Middle frontal gyrus (tissue), 1 donor: ENCODE measurements at regions not wholly inside any gene's neighbourhood (a gene's known extent, or its start where the extent isn't known, plus 50 kb on each side); places are given as distances from the start of the nearest gene placed in this dataset.

ENCODE experiments used
- DNase-seq: peaks from one replicate; pipeline ENCODE4 v3.0.0-alpha.2; 2015; ENCODE audit warnings: low spot score; ENCODE audit errors: extremely low spot score

DNA sequence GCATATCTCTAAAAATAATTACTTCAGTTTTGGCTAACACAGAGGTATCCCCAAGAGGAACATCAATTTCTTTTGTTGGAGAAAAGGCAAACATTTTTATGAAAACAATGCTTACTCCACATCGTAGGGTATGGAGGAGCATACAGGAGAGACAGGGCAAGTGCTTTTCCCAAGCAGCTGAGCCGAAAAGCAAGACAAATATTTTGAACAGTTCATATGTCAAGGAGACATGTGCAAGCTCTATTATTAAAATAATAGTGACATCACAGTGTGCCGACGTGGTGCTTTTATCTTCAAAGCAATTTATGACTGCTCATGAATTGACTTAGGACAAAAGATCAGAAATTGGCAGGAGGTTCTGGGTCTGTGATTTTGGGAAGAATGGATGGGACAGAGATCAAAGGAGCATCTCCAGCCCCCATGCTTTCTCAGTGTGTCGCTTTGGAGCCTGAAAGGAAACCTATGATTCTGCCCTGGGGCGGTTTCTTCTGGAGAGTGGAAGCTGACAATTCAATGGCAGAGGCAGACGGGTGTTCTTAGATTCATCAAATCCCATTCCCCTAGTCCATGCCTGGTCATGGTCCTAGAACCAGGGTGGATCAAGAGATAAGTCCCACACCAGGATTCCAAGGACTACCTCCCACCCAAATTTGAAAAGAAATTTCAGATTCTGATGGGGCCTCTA lies 97.1 kb downstream of the JCAD start:
- DNase-seq: no peak

DNA sequence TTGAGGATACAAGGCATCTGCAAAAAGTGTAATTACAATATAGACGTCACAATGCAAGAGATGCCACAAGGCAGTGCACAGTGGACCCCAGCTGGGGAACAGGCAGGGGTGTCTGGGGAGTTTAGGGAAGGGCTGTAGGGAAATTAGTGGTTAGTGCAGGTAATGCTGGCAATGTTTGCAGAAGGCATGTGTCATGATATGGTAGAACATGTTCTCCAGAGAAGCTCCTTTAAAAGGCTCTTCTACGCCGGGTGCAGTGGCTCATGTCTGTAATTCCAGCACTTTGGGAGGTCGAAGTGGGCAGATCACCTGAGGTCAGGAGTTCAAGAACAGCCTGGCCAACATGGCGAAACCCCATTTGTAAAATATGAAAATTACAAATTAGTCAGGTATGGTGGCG lies 98.0 kb downstream of the JCAD start:
- no peak for DNase-seq

DNA sequence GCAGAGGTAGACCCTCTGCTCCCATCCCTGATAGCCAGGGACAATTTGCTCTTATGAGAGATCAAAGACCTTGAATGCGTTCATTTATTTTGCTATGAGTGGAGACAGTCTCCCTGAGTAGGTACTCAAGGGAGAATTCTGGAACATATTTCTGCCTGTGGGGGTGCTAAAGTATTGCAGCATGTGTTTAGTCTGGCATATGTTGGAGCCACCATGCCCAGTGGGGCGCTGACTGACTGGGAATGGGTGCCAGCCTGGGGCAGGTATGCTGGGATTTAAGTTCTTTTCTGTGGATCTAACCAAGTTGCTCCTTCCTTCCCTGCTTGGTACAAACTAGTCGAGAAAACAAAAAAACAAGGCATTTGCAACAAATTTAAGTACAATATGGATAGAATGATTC lies 99.1 kb downstream of the JCAD start:
- no peak for DNase-seq

DNA sequence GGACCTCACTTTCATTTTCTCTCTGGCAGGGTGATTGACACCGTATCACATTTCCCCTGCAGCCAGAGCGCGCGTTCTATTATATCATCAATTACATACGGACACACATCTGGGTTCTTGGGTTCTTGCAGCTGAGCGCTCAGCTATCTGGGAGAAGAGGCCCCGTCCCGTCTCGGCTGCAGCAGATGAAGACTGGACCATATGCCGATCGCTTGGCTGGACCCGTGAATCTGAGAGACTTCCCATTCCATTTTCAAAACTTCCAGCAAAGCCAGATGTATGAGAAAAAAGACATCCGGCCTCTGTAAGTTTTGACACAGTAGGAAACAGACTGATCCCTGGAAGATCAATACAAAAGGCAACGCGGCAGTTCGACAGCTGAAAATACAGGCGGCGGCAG lies 99.8 kb downstream of the JCAD start:
- no peak for DNase-seq

DNA sequence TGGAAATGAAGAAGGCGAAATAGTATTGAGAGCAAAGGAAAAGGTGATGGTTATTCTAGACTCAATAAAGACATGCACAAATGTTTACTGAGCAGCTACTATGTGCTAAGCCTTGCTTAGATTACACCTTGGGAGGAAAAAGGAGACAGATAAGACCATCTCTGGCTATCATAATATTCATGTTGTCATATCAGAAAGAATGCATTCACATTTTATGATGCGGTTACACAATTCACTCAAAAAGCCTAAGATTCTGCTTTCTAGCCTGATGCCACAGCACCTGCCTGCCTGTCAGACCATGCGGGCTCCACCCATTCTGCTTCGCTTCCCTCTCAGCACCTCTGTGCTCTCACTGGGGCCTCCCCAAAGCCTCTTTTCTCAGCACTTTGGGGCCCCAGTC lies 100.9 kb downstream of the JCAD start:
- no peak for DNase-seq

DNA sequence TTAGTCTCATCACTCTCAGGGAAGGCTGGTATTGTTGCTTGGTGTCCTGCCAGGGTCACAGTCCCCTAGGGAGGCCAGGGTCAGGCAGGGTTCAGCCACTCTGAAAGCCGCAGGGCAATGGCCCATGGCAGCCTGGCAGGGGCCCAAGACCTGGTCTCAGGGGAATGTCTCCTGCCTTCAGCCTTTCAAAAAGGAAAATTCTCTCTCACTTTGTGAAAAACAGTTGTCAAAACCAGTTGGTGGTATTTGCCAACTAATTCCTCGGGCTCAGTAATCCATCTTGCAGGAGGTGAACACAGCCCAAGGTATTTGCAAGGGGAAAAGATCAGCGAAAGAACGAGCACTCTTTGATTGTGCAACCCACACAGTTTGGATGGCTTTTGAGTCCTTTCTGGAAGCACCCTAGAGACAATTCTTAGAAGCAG lies 101.5 kb downstream of the JCAD start:
- DNase-seq: no peak

DNA sequence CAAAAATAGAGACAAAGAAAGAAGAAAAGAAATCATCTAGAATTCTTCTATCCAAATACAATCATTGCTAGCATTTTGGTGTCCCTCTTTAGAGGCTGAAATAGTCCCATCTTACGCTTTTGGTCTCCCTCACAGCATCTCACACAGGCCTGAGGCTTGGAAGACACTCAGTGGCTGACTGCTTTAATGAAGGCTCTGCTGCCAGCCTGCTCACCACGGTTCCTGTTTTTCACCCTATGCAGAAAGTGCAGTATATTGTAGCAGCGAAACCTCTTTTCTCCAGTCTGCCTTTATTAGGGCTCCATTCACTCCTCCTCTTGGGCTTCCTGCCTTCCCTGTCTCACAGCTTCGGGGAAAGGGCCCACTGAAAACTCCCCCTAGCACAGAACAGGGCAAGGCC lies 102.2 kb downstream of the JCAD start:
- DNase-seq: no peak

DNA sequence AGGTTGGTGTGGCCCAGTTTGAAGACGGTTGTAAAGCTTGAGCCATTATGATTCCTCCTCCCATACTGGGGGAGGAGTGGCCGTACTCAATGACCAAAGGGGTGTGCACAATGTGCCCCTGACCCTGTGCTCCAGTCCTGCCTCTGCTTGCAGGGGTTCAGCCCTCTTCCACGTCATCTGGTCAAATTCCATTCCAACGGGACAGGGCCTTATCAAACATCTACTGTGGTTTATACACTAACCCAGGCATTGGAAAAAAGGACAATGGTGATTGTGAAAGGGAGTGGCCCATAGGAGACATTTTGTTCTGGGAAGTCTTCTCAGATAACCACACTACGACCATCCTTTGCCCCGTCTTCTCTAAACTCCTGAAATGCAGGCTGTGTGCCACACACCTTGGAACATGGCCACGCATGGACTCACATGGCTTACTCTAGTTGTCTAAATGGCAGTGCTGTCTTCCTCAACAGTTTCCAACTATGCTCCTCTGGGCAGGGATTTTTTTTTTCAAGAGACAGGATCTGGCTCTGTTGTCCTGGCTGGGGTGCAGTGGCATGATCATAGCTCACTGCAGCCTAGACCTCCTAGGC lies 103.0 kb downstream of the JCAD start:
- no peak for DNase-seq

DNA sequence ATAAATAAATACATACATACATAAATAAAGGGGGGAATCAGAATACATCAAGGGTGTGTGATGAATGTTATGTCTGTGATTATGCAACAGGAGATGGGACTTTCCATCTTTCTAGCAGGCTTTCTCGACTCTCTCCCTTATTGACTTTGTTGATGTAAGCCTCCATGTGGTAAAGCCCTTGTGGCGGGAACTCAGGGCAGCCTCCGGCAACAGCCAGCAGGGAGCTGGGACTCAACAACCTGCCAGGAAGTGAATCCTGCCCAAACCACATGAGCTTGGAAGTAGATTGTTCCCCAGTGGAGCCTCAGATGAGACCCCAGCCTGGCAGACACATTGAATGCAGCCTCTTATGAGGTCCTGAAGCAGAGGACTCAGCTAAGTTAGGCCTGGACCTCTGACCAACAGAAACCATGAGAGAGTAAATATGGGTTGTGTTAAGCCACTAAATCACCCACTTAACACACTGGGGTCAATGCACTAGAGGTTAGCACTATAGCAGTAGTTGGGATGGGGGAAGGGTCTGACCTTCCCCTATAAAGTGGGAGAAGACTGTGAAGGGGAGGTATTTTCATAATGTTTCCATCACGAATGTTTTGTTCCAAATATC lies 104.0 kb downstream of the JCAD start:
- no peak for DNase-seq

DNA sequence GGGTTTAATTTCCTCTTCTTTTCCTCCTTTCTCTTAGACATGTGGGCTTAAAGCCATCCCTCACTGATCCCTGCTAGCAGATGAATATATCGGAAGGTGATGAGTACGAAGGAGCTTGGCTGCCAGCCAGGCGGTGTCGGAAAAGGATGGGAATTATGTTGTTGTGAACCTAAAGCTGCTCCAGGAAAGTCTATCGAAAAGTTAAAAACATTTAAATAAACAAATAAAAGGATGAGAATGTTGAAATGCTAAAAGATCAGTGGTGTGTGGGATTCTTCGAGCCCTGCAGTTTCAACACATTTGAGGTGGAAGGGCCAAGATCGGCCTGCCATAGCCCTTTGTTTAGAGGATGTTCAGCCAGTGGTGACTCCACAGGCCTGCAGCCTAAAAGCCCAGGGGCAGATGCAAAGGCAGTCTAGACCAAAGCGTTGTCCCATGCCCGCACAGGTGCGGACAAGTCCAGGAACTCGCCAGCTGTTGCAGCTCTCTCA lies 107.9 kb downstream of the JCAD start:
- no peak for DNase-seq

DNA sequence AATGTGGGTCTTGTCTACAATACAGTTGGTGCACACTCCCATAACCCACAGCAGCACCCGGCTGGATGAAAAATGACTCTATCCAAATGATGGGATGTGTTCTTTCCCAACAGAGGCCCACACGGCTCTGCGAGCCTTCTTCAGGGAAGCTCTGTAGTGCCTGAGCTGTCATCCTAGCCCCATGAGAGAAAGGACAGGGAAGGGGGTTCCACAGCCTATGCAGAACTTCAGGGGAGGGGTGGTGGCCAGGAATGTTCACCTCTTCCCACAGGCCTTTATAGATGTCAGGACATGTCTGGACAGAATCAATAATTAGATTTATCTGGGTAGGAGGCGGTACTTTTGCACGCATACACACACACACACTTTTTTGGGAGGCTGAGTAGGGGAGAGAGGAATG lies 109.0 kb downstream of the JCAD start:
- DNase-seq: no peak

DNA sequence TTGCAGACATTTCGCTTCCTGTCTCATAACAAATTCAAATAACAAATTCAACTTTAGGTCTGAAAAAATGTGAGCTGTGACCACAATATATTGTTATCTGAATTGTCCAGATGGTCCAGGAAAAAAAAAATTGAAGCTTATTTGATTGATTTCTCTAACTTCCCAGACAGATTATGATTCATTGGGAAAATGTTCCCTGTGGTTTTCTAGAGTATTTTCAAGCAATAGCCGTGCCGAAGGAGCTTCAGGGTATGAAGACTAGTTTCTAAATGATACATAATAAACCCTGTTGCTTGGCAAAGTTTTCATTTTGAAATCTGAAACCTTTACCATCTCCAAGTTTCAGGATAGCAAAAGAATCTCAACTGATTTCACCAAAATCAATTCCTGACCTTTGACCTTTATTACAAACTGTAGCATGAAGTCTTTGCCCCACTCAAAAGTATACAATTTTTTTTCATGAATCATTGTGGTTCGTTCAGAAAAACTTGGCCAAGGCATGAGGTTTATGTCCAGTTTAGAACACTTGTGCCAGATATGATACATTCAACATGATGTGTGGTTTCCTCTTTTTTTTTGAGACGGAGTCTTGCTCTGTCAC lies 109.9 kb downstream of the JCAD start:
- no peak for DNase-seq

DNA sequence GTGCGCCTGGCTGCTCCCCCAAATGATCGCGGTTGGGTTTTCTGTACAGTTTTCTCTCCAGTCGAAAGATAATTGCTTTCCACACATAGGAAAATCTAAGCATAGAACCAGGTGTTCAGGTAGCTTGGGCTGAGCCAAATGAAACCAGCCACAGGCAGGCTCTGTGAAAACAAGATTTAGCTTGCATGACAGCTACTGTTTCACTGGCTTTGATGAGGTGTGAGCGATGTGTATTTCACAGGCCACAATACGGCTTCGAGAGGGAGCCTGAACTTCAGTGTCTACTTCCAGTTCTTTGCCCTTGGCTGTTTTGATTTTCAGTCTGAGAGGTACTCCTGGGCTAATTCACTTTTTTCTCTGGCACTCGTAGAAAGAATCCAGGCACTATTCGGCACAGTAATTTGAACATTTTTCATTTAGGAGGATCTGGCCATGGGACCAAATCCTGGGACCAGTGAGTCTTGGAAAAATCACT lies 110.5 kb downstream of the JCAD start:
- DNase-seq: no peak

DNA sequence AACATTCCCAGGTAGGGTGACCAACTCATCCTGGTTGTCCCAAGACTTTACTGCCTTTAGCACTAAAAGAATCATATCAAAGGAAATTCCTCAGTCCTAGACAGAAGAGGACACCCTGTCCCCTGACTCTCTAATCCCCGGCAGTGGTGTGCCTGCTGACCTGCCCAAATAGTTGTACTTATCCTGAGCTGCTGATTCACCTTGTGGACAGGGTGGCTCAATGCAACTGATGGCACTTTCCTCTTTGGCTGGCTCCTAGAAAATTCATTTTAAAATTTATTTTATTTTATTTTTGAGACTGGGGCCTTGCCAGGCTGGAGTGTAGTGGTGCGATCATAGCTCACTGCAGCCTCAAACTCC lies 111.7 kb downstream of the JCAD start:
- DNase-seq: no peak

DNA sequence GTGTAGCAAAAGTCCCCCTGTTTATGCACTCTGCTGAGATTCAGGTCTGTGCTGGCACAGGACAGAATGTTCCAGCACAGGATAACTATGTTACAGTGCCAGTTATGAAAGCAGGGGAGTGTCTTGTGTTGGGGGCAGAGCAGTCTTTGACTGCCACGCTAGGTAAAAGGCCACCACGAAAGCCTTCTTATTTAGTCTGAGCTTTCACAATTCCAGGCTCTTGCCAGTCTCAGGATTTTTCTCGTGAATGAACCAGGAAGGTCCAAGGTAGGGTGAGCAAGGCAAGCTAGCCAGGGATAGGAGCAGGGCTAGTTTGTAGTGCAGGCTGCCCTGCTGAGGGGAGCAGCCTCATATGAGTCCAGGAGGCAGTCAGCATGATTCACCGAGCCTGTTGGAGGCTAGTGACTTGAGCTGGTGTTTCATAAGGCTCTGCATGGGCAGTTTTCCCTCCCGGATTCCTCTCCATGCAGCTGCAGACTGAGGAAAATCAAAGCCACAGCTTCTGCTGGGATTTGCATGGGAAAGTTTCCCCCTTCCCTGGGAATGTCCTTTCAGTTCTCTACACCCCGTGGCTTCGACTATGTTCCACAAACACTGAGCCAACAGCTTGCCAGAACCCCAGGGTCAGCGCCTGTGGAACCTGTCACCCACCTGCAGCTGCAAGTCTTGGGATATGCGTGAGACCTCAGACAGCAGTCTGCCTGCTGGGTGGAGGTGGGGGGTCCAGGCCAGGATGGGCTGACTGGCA lies 112.3 kb downstream of the JCAD start:
- DNase-seq: no peak

DNA sequence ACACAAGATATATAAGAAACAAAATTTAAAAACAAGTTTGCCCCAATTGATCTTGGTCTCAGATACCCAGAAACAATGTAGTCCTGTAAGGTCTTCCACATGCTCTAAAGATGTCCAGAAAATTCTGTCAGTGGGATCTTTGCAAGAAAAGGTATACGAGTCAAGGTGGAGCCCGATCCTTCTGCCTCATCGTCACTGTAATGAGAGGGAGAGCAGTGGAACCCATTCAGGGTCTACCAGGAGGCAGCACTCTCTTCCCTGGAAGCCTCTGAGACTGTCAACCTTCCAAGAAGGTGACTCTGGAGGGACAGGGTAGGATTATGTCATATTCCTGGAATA lies 112.8 kb downstream of the JCAD start:
- DNase-seq: no peak

DNA sequence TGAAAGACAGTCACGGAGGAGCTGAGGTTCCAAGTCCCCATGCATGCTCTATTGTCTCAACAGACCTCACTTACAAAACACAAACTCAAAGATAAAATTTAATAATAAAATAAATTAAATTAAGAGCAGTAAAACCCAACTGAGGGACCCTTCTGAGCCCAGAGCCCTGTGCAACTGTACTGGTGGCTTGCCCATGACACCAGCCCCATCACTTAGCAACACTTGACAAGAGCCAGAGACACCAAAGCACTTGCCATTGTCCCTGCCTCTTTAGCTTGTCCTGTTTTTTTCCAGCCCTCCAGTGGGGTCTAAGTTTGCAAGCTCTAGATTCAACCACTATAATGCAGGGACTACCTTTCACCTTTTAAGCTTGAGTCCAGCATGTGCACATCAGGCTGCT lies 117.9 kb downstream of the JCAD start:
- DNase-seq: no peak

DNA sequence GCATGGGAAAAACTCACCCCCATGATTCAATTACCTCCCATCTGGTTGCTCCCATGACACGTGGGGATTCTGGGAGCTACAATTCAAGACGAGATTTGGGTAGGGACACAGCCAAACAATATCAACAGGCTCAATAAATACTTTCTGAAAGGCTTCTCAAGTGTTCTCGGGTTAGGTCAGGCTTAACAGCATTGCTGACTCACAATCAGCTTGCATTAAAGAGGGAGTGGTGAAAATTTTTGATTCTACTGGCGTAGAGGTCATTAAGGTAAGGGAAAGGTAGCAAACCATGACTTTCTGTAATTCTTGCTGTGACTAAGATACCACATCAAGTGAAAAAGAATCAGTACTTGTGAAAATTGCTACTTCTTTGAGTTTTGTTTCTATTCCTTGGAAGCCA lies 126.4 kb downstream of the JCAD start:
- no peak for DNase-seq

DNA sequence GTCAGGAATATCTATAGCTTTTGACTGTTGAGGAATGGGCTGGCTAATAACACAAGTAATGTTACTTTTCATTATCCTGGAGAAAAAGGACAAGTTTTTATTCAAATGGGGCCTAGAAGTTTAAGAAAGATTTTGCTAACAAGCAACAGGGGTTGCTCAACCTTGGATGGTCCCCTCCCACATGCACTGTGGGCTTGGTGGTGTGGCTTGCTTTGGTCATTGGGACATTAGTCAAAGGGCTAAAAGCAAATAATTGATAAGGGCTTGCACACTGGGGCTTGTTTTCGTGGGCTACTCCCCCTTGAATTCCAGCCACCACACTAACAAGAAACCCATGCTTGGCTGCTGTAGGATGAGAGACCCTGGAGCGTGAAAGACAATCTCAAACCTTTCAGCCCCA lies 127.6 kb downstream of the JCAD start:
- DNase-seq: no peak

DNA sequence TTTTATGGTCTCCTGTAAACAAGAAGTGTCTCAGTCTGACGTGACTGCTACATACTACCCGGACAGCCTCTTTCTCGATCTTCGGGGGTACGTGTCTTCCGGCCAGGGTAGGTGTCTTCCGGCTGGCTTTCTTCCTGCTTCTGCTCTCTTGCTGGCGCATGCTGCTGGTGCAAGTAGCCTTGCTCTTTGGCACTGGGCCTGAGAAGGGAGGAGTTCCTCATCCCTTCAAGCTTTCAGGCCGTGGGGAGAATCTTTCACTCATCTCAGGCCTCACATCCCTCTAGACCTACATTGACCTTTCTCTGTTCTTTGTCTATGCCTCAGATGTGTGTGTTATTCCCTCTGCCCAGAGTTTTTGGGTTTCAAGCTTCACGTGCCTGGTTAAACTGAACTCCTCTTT lies 130.4 kb downstream of the JCAD start:
- no peak for DNase-seq

DNA sequence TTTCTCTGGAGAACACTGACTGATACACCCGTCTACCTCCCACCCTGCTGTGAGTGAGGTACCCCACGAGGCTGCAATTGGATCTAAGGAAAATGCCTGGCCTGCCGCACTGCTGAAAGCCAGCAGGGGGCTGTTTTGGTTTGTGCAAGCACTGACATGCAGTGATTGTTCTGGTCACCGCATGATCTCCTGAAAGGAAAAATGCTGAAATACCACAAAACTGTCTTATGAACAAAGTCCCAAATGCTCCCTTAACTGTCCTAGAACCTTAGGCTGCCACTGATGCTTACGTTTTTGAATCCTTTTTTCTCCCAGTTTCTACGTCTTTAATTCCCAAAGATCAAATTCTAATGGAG lies 132.7 kb downstream of the JCAD start:
- DNase-seq: no peak
